ENCODE measurements at regions not wholly inside any gene's neighbourhood (a gene's known extent, or its start where the extent isn't known, plus 50 kb on each side); places are given as distances from the start of the nearest gene placed in this dataset.

DNA sequence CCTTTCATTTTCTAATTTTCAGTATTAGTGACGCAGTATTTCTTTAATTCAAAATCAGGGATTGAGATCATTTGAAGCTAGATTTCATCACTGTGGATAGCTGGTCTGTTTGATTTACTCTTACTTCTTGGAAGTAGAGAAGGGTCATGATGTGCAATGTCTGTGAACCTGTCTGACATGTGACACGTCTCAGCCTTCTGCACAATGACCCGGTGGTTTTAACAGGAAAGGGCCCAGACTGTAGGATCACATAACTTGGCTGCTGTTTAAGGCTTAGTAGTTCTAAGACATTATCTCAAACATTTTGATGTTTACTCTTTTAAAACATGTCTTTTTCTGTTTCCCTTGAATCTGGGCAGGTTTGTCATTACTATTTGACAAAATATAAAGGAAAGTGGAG lies 823.3 kb upstream of the NUDT12 start:
- no peak overlapping the region for H3K27ac ChIP-seq (ENCODE audit: low read depth, low read length)
- no peak overlapping the region for H3K4me3 ChIP-seq (ENCODE audit: low read depth, low read length)

DNA sequence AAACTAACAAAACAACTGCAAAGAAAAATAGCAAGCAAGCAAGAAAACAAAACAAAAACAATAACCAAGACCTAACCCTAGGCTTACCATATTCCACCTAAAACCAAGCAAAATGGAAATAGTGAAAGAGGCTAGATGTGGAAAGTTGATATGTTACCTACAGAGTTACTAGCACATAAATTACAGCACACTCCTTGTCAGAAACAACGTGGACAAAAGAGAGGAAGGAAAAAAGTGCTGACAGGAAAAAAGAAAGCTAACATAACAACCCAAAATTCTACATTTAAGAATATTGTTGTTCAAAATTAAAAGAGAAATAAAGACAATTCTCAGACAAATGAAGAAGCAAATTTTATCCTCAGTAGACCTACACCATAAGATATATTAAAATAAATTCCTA lies 812.8 kb upstream of the NUDT12 start:
- Histone ChIP-seq H3K9me3 (ENCODE audit: control insufficient read depth, insufficient read depth, low read depth, low read length) (no peaks in the 10 kb centered on the region), H3K4me3 (ENCODE audit: low read depth, low read length) (no peak overlapping the region), H3K27ac (ENCODE audit: low read depth, low read length) (no peak overlapping the region), H3K9ac (ENCODE audit: low read length) (no peak overlapping the region), H3K36me3 (ENCODE audit: control insufficient read depth, insufficient read depth, low read length) (no peaks in the 10 kb centered on the region), H3K4me1 (ENCODE audit: control insufficient read depth, insufficient read depth, low read length) (0 out of 2 replicates have a peak, but pooled peaks cover 7% of the 10 kb centered on the region), H3K27me3 (ENCODE audit: control insufficient read depth, insufficient read depth, low read length) (no peaks in the 10 kb centered on the region)

More for the DNA sequence above, 823.3 kb upstream of the NUDT12 start:
- Histone ChIP-seq H3K4me1 (ENCODE audit: control insufficient read depth, insufficient read depth, low read length) (no peaks in the 10 kb centered on the region), H3K27me3 (ENCODE audit: control insufficient read depth, insufficient read depth, low read length) (no peaks in the 10 kb centered on the region), H3K9me3 (ENCODE audit: control insufficient read depth, insufficient read depth, low read depth, low read length) (no peaks in the 10 kb centered on the region), H3K9ac (ENCODE audit: low read length) (no peak overlapping the region), H3K36me3 (ENCODE audit: control insufficient read depth, insufficient read depth, low read length) (no peaks in the 10 kb centered on the region)

DNA sequence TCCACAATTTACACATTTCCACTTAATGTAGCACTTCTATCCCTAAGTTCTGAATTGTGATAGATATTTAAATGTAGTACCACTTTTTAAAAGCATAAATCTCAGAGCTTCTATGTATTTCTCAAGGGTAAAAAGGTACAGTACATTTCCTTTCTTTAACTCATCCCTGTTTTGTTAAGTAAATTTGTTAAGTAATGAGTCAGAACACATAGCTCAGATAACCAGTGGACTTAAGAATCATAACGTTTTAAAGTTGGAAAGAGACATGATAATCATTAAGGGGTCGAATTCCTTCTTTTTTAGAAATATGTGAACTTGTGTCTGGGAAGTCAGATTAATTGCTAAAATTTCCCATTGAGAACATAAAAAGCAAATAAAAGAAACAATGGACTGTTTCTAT lies 810.2 kb upstream of the NUDT12 start:
- H3K9me3 ChIP-seq (ENCODE audit: control insufficient read depth, insufficient read depth, low read depth, low read length): no peaks in the 10 kb centered on the region
- H3K36me3 ChIP-seq (ENCODE audit: control insufficient read depth, insufficient read depth, low read length): no peaks in the 10 kb centered on the region
- H3K9ac ChIP-seq (ENCODE audit: low read length): no peak overlapping the region
- H3K27me3 ChIP-seq (ENCODE audit: control insufficient read depth, insufficient read depth, low read length): no peaks in the 10 kb centered on the region
- no peak overlapping the region for H3K4me3 ChIP-seq (ENCODE audit: low read depth, low read length)
- no peak overlapping the region for H3K27ac ChIP-seq (ENCODE audit: low read depth, low read length)
- 0 out of 2 replicates have a peak, but pooled peaks cover 7% of the 10 kb centered on the region for H3K4me1 ChIP-seq (ENCODE audit: control insufficient read depth, insufficient read depth, low read length)

DNA sequence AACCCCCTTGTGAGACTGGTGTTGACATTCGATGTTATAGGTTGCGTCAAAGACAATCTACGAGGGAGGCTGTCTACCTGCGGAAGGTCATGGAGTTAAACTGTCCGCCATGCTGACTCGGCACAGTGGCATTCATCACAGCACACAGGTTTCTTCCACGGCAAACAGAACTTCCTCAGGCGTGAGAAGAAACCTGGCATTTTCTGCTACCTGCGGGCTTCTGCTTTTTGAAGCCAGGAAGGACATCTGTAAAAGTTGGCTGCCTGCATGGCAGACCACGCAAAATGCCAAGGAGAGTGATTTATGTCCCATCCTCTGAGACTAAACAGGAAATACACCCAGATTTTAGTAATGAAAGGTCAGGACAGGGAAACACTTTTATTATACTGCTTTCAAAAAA lies 809.8 kb upstream of the NUDT12 start:
- Histone ChIP-seq H3K4me3 (ENCODE audit: low read depth, low read length) (no peak overlapping the region), H3K27me3 (ENCODE audit: control insufficient read depth, insufficient read depth, low read length) (no peaks in the 10 kb centered on the region), H3K9ac (ENCODE audit: low read length) (no peak overlapping the region), H3K27ac (ENCODE audit: low read depth, low read length) (no peak overlapping the region), H3K36me3 (ENCODE audit: control insufficient read depth, insufficient read depth, low read length) (no peaks in the 10 kb centered on the region), H3K9me3 (ENCODE audit: control insufficient read depth, insufficient read depth, low read depth, low read length) (no peaks in the 10 kb centered on the region), H3K4me1 (ENCODE audit: control insufficient read depth, insufficient read depth, low read length) (0 out of 2 replicates have a peak, but pooled peaks cover 7% of the 10 kb centered on the region)

DNA sequence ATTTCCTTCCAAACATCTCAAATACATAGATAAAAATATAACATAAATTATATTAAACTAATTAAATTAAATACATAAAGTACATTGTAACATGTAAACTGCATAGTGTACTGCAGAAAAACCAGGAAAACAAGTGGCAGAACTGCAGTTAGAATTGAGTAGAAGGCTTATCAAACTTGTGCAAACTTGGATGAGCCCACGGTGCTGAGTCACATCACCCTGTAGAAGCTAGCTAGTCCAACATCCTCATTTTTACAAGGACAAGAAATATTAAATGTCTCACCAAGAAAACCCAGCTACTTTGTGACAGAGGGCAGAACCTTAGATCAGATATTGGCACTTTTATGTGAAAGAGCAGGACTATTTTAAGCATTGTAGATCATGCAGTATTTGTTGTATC lies 807.9 kb upstream of the NUDT12 start:
- Histone ChIP-seq H3K36me3 (ENCODE audit: control insufficient read depth, insufficient read depth, low read length) (no peaks in the 10 kb centered on the region), H3K4me3 (ENCODE audit: low read depth, low read length) (no peak overlapping the region), H3K9me3 (ENCODE audit: control insufficient read depth, insufficient read depth, low read depth, low read length) (no peaks in the 10 kb centered on the region)

DNA sequence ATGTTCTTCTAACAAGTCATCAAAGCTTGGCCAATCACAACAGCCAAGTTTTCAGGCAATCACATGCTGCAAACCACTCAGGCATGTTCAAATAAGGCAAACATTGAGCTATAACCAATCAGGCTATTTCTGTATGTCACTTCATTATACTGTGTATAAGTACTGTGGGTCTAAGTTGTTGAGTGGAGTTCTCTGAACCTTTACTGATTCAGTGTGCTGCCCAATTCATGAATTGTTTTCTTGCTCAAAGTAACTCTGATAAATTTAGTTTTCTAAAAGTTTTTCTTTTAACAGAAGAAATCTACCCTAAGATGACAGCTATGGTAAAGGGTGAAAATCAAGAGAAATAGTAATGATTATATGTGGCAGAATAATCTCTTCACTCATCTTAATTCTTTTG lies 805.4 kb upstream of the NUDT12 start:
- Histone ChIP-seq H3K9ac (ENCODE audit: low read length) (no peak overlapping the region), H3K27ac (ENCODE audit: low read depth, low read length) (no peak overlapping the region), H3K27me3 (ENCODE audit: control insufficient read depth, insufficient read depth, low read length) (no peaks in the 10 kb centered on the region), H3K9me3 (ENCODE audit: control insufficient read depth, insufficient read depth, low read depth, low read length) (no peaks in the 10 kb centered on the region), H3K4me1 (ENCODE audit: control insufficient read depth, insufficient read depth, low read length) (0 out of 2 replicates have a peak, but pooled peaks cover 7% of the 10 kb centered on the region), H3K4me3 (ENCODE audit: low read depth, low read length) (no peak overlapping the region), H3K36me3 (ENCODE audit: control insufficient read depth, insufficient read depth, low read length) (no peaks in the 10 kb centered on the region)

More for the DNA sequence above, 807.9 kb upstream of the NUDT12 start:
- H3K4me1 ChIP-seq (ENCODE audit: control insufficient read depth, insufficient read depth, low read length): 0 out of 2 replicates have a peak, but pooled peaks cover 7% of the 10 kb centered on the region
- no peak overlapping the region for H3K27ac ChIP-seq (ENCODE audit: low read depth, low read length)
- no peak overlapping the region for H3K9ac ChIP-seq (ENCODE audit: low read length)
- no peaks in the 10 kb centered on the region for H3K27me3 ChIP-seq (ENCODE audit: control insufficient read depth, insufficient read depth, low read length)

DNA sequence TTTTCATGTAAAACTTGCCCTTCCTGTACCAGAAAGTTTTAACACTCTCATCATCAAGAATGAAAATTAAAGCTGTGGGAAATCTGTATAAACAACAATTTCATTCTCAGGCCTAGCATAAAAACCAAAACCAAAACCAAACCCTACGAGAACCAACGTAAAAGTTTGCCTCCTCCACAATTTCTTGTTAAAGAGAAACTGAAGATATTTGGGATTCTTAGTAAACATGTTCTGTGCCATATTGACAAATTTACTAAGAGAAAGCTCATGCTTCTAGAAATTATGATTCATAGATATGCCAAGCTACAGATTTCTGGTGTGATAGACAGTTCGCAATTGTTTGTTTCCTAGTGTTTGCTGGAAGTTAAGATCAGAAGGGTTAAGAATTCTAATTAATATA lies 801.0 kb upstream of the NUDT12 start:
- no peaks in the 10 kb centered on the region for H3K4me1 ChIP-seq (ENCODE audit: control insufficient read depth, insufficient read depth, low read length)
- no peak overlapping the region for H3K9ac ChIP-seq (ENCODE audit: low read length)
- H3K27me3 ChIP-seq (ENCODE audit: control insufficient read depth, insufficient read depth, low read length): no peaks in the 10 kb centered on the region
- H3K4me3 ChIP-seq (ENCODE audit: low read depth, low read length): no peak overlapping the region
- H3K9me3 ChIP-seq (ENCODE audit: control insufficient read depth, insufficient read depth, low read depth, low read length): no peaks in the 10 kb centered on the region
- H3K27ac ChIP-seq (ENCODE audit: low read depth, low read length): no peak overlapping the region
- no peaks in the 10 kb centered on the region for H3K36me3 ChIP-seq (ENCODE audit: control insufficient read depth, insufficient read depth, low read length)

DNA sequence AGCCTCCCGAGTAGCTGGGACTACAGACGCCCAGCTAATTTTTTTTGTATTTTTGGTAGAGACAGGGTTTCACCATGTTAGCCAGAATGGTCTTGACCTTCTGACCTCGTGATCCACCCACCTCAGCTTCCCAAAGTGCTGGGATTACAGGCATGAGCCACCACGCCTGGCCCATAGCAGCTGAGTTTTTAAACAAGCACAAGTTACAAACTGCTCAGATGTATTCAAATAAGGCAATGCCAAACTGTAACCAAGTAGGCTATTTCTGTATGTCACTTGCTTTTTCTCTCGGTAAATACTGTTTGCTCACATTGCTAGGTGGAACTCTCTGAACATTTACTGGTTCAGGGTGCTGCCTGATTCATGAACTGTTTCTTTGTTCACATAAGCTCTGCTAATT lies 799.3 kb upstream of the NUDT12 start:
- Histone ChIP-seq H3K9me3 (ENCODE audit: control insufficient read depth, insufficient read depth, low read depth, low read length) (no peaks in the 10 kb centered on the region), H3K4me3 (ENCODE audit: low read depth, low read length) (no peak overlapping the region), H3K4me1 (ENCODE audit: control insufficient read depth, insufficient read depth, low read length) (no peaks in the 10 kb centered on the region), H3K27me3 (ENCODE audit: control insufficient read depth, insufficient read depth, low read length) (no peaks in the 10 kb centered on the region), H3K9ac (ENCODE audit: low read length) (no peak overlapping the region), H3K36me3 (ENCODE audit: control insufficient read depth, insufficient read depth, low read length) (no peaks in the 10 kb centered on the region), H3K27ac (ENCODE audit: low read depth, low read length) (no peak overlapping the region)

DNA sequence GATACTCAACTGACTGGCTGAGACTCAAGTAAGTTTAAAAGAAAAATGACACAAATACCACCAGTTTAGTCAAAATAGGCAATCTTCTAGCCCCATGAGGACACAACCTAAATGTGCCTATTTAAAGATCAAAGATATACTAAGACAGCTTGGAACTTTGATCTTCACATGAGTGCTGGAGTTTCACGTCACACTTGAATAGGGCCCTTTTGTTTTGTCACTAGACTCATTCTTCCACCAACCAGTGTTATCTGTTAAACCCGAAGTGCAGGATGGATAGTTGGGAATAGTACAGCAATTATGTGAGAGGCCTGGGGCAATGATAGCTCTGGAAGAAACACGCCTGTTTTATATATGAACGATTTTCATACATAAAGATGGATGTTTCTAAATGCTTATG lies 792.8 kb upstream of the NUDT12 start:
- no peaks in the 10 kb centered on the region for H3K4me1 ChIP-seq (ENCODE audit: control insufficient read depth, insufficient read depth, low read length)
- no peaks in the 10 kb centered on the region for H3K36me3 ChIP-seq (ENCODE audit: control insufficient read depth, insufficient read depth, low read length)
- no peak overlapping the region for H3K4me3 ChIP-seq (ENCODE audit: low read depth, low read length)
- no peaks in the 10 kb centered on the region for H3K27me3 ChIP-seq (ENCODE audit: control insufficient read depth, insufficient read depth, low read length)
- H3K9me3 ChIP-seq (ENCODE audit: control insufficient read depth, insufficient read depth, low read depth, low read length): no peaks in the 10 kb centered on the region
- no peak overlapping the region for H3K27ac ChIP-seq (ENCODE audit: low read depth, low read length)
- H3K9ac ChIP-seq (ENCODE audit: low read length): no peak overlapping the region

DNA sequence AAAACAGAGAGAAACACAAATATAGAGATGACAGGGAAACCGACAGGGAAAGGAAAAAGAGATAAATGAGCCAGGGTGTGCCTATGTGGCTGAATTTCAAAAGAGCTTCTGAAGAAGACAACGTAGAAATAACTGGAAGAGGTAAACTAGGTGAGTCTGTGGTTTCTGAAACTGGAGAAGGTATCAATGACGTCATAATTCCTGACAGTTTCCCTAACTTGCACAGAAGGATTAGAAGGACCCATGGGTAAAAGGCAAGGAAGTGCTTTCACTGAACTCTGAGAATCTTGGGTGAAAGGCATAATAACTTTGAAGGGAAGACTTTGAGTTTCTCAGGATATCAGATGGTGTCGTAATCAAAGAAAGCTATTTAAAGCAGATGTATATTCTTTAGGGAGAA lies 790.8 kb upstream of the NUDT12 start:
- Histone ChIP-seq H3K27ac (ENCODE audit: low read depth, low read length) (no peak overlapping the region), H3K4me1 (ENCODE audit: control insufficient read depth, insufficient read depth, low read length) (no peaks in the 10 kb centered on the region), H3K9me3 (ENCODE audit: control insufficient read depth, insufficient read depth, low read depth, low read length) (no peaks in the 10 kb centered on the region), H3K27me3 (ENCODE audit: control insufficient read depth, insufficient read depth, low read length) (no peaks in the 10 kb centered on the region), H3K36me3 (ENCODE audit: control insufficient read depth, insufficient read depth, low read length) (no peaks in the 10 kb centered on the region), H3K9ac (ENCODE audit: low read length) (no peak overlapping the region), H3K4me3 (ENCODE audit: low read depth, low read length) (no peak overlapping the region)

DNA sequence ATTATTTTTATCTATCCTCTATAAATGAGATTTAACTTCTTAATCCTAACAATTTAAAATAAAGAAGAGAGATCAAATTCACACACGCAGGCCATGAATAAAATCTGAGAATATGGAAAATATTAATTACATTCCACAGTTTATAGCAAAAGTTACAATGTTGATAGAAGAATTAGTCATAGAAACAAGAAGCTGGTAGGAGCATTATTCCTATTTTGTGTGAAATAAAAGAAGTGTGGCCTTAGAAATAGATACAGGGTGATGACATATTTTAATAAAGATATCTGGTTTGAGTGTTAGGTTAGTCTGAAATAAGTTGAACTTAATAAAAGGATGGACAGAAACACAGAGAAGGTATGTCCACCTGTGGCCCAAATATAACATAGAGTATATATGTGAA lies 790.4 kb upstream of the NUDT12 start:
- Histone ChIP-seq H3K9ac (ENCODE audit: low read length) (no peak overlapping the region), H3K27ac (ENCODE audit: low read depth, low read length) (no peak overlapping the region)

DNA sequence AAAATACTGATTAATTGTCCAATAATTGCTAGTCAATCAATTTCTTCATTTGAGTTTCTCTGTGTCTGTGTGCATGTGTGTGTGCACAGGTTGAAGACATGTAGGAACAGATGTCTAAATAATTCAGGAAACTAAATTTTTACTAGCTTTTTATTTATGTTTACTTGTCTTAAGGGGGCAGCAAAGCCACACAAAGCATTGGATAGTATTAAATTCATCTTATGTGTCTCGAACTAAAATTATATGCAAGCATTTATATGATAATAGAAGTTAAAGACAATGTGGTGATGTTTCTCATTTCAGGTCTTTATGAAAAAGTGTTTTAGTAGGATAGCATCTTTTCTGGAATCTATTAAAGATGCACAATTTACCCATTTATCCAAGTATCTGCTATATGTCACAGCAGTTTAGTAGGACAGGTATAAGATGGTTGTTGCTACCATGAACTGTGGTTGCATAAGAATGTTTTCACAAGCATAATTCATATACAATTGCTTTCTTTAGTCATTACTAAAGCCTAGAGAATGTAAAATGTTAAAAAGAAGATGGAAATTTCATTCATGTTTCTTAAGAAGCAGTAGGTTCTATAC lies 784.6 kb upstream of the NUDT12 start:
- no peak overlapping the region for H3K27ac ChIP-seq (ENCODE audit: low read depth, low read length)
- H3K9me3 ChIP-seq (ENCODE audit: control insufficient read depth, insufficient read depth, low read depth, low read length): no peaks in the 10 kb centered on the region
- no peaks in the 10 kb centered on the region for H3K27me3 ChIP-seq (ENCODE audit: control insufficient read depth, insufficient read depth, low read length)
- H3K36me3 ChIP-seq (ENCODE audit: control insufficient read depth, insufficient read depth, low read length): no peaks in the 10 kb centered on the region
- no peak overlapping the region for H3K9ac ChIP-seq (ENCODE audit: low read length)
- H3K4me3 ChIP-seq (ENCODE audit: low read depth, low read length): no peak overlapping the region
- H3K4me1 ChIP-seq (ENCODE audit: control insufficient read depth, insufficient read depth, low read length): no peaks in the 10 kb centered on the region

More for the DNA sequence above, 790.4 kb upstream of the NUDT12 start:
- H3K4me1 ChIP-seq (ENCODE audit: control insufficient read depth, insufficient read depth, low read length): no peaks in the 10 kb centered on the region
- H3K4me3 ChIP-seq (ENCODE audit: low read depth, low read length): no peak overlapping the region
- no peaks in the 10 kb centered on the region for H3K27me3 ChIP-seq (ENCODE audit: control insufficient read depth, insufficient read depth, low read length)
- no peaks in the 10 kb centered on the region for H3K36me3 ChIP-seq (ENCODE audit: control insufficient read depth, insufficient read depth, low read length)
- H3K9me3 ChIP-seq (ENCODE audit: control insufficient read depth, insufficient read depth, low read depth, low read length): no peaks in the 10 kb centered on the region

Measured in HUES6 (cell line).